CD4-positive, alpha-beta T cell treated with Interleukin-1 beta for 1 hour (primary cell): ENCODE measurements at regions not wholly inside any gene's neighbourhood (a gene's known extent, or its start where the extent isn't known, plus 50 kb on each side); places are given as distances from the start of the nearest gene placed in this dataset.
"Not testable (repeated sequence)": the region's sequence is repeated elsewhere in the genome, so short reads cannot be mapped to it uniquely, and the experiment has no call there.

Experiments used
- DNase-seq, 2 donors: peaks; one replicate each; pipeline ENCODE4 v3.0.0-alpha.2; 2020 to 2022

GRCh38 chr2:239558661-239559060, 157.8 kb upstream of the HDAC4 start:
- DNase-seq, result no peak

- DNase-seq, result no peak
Observed at GRCh38 chr2:239557516-239557915, 156.7 kb upstream of the HDAC4 start.

- no peak for DNase-seq
Observed at GRCh38 chr2:239555571-239555905, 154.7 kb upstream of the HDAC4 start.

- DNase-seq, result no peak
Observed at GRCh38 chr2:239554766-239555570, 154.1 kb upstream of the HDAC4 start.

GRCh38 chr2:239553376-239554000, 152.7 kb upstream of the HDAC4 start:
- DNase-seq, result no peak

- no peak for DNase-seq
Observed at GRCh38 chr2:239552213-239552926, 151.6 kb upstream of the HDAC4 start.

- DNase-seq, result no peak
Observed at GRCh38 chr2:239551206-239551605, 150.4 kb upstream of the HDAC4 start.

GRCh38 chr2:239550357-239550756, 149.5 kb upstream of the HDAC4 start:
- no peak for DNase-seq

GRCh38 chr2:239549711-239550255, 149.0 kb upstream of the HDAC4 start:
- DNase-seq, result no peak

- no peak for DNase-seq
Observed at GRCh38 chr2:239548965-239549595, 148.3 kb upstream of the HDAC4 start.

- peak; percentile 12 to 25 for DNase-seq
Observed at GRCh38 chr2:239548451-239548871, 147.6 kb upstream of the HDAC4 start.

GRCh38 chr2:239547140-239547539, 146.3 kb upstream of the HDAC4 start:
- DNase-seq, result not testable (repeated sequence)

GRCh38 chr2:239546541-239546940, 145.7 kb upstream of the HDAC4 start:
- DNase-seq, result no peak

- no peak for DNase-seq
Observed at GRCh38 chr2:239545741-239546392, 145.0 kb upstream of the HDAC4 start.

GRCh38 chr2:239544918-239545465, 144.2 kb upstream of the HDAC4 start:
- peak; percentile 39 to 50 for DNase-seq

- DNase-seq, result no peak
Observed at GRCh38 chr2:239544143-239544917, 143.5 kb upstream of the HDAC4 start.

GRCh38 chr2:239543702-239544101, 142.9 kb upstream of the HDAC4 start:
- DNase-seq, result no peak

- no peak for DNase-seq
Observed at GRCh38 chr2:239540174-239540573, 139.4 kb upstream of the HDAC4 start.

GRCh38 chr2:239539776-239540100, 138.9 kb upstream of the HDAC4 start:
- DNase-seq, result no peak

- no peak for DNase-seq
Observed at GRCh38 chr2:239539083-239539775, 138.4 kb upstream of the HDAC4 start.
